Glutamatergic neuron (in vitro differentiated cells): ENCODE measurements at regions not wholly inside any gene's neighbourhood (a gene's known extent, or its start where the extent isn't known, plus 50 kb on each side); places are given as distances from the start of the nearest gene placed in this dataset.
"Not testable (repeated sequence)": the region's sequence is repeated elsewhere in the genome, so short reads cannot be mapped to it uniquely, and the experiment has no call there.

Experiments
- DNase-seq: peaks from one replicate; pipeline ENCODE4 v3.0.0; 2022
- H3K27ac Mint-ChIP-seq: one replicate; pipeline ENCODE4 v1.8.0; 2020; ENCODE audit warnings: mild to moderate bottlenecking, mixed read lengths, inconsistent platforms; ENCODE audit not compliant: unreplicated experiment
- H3K27me3 Mint-ChIP-seq: one replicate; pipeline ENCODE4 v1.8.0; 2020; ENCODE audit warnings: mild to moderate bottlenecking, moderate library complexity, mixed read lengths, inconsistent platforms; ENCODE audit not compliant: unreplicated experiment
- H3K36me3 Mint-ChIP-seq: one replicate; pipeline ENCODE4 v1.8.0; 2020; ENCODE audit warnings: mild to moderate bottlenecking, mixed read lengths, inconsistent platforms; ENCODE audit not compliant: unreplicated experiment
- H3K4me1 Mint-ChIP-seq: one replicate; pipeline ENCODE4 v1.8.0; 2020; ENCODE audit warnings: mild to moderate bottlenecking, low read depth, mixed read lengths, inconsistent platforms; ENCODE audit not compliant: unreplicated experiment
- H3K4me3 Mint-ChIP-seq: one replicate; pipeline ENCODE4 v1.8.0; 2020; ENCODE audit warnings: mild to moderate bottlenecking, mixed read lengths, inconsistent platforms; ENCODE audit not compliant: unreplicated experiment
- H3K9me3 Mint-ChIP-seq: one replicate; pipeline ENCODE4 v1.8.0; 2020; ENCODE audit warnings: mild to moderate bottlenecking, moderate library complexity, mixed read lengths, inconsistent platforms; ENCODE audit not compliant: unreplicated experiment
- CTCF ChIP-seq: fragments of 200-600 bp; sonication (generic); IDR thresholded peaks from one replicate; pipeline ENCODE4 v1.5.0; 2021; ENCODE audit not compliant: partially characterized antibody, unreplicated experiment

- no peaks in the 10 kb centered on the region for H3K27me3 Mint-ChIP-seq
Observed at GRCh38 chr2:150339282-150339681, 148.2 kb downstream of the RND3 start.

GRCh38 chr2:150335596-150335995 is 151.9 kb downstream of the RND3 start:
- DNase-seq: no peak
- no peaks in the 10 kb centered on the region for H3K36me3 Mint-ChIP-seq
- no peak for TF ChIP-seq CTCF
- H3K27ac Mint-ChIP-seq: no peak overlapping the region
- no peaks in the 10 kb centered on the region for H3K9me3 Mint-ChIP-seq
- H3K27me3 Mint-ChIP-seq: peaks cover 2% of the 10 kb centered on the region
- H3K4me1 Mint-ChIP-seq: peaks cover 4% of the 10 kb centered on the region
- H3K4me3 Mint-ChIP-seq: no peak overlapping the region

More at GRCh38 chr2:150339282-150339681, 148.2 kb downstream of the RND3 start:
- Mint-ChIP-seq H3K4me1 (peaks cover 4% of the 10 kb centered on the region), H3K9me3 (no peaks in the 10 kb centered on the region), H3K4me3 (no peak overlapping the region), H3K36me3 (no peaks in the 10 kb centered on the region), H3K27ac (no peak overlapping the region)
- no peak for DNase-seq
- no peak for TF ChIP-seq CTCF

- no peak for DNase-seq
Observed at GRCh38 chr2:150332383-150332782, 155.1 kb downstream of the RND3 start.

GRCh38 chr2:150327564-150328489 is 159.6 kb downstream of the RND3 start:
- H3K27me3 Mint-ChIP-seq: no peaks in the 10 kb centered on the region
- H3K27ac Mint-ChIP-seq: no peak overlapping the region
- H3K9me3 Mint-ChIP-seq: no peaks in the 10 kb centered on the region
- H3K36me3 Mint-ChIP-seq: no peaks in the 10 kb centered on the region
- H3K4me1 Mint-ChIP-seq: peaks cover 2% of the 10 kb centered on the region
- DNase-seq: no peak
- TF ChIP-seq CTCF: no peak
- no peak overlapping the region for H3K4me3 Mint-ChIP-seq

More at GRCh38 chr2:150332383-150332782, 155.1 kb downstream of the RND3 start:
- Mint-ChIP-seq H3K4me3 (no peak overlapping the region), H3K27ac (no peak overlapping the region), H3K27me3 (peaks cover 2% of the 10 kb centered on the region), H3K4me1 (peaks cover 2% of the 10 kb centered on the region), H3K36me3 (no peaks in the 10 kb centered on the region), H3K9me3 (no peaks in the 10 kb centered on the region)
- no peak for TF ChIP-seq CTCF

GRCh38 chr2:150325656-150326314 is 161.7 kb downstream of the RND3 start:
- DNase-seq: no peak
- TF ChIP-seq CTCF: no peak
- no peak overlapping the region for H3K27ac Mint-ChIP-seq
- no peaks in the 10 kb centered on the region for H3K27me3 Mint-ChIP-seq
- no peaks in the 10 kb centered on the region for H3K9me3 Mint-ChIP-seq
- no peak overlapping the region for H3K4me3 Mint-ChIP-seq
- no peaks in the 10 kb centered on the region for H3K36me3 Mint-ChIP-seq
- peaks cover 4% of the 10 kb centered on the region for H3K4me1 Mint-ChIP-seq

GRCh38 chr2:150323071-150323470 is 164.4 kb downstream of the RND3 start:
- not testable (repeated sequence) for H3K27me3 Mint-ChIP-seq, H3K27ac Mint-ChIP-seq, H3K9me3 Mint-ChIP-seq, H3K36me3 Mint-ChIP-seq, DNase-seq, H3K4me3 Mint-ChIP-seq, H3K4me1 Mint-ChIP-seq
